GM18873 (cell line): ENCODE measurements at regions not wholly inside any gene's neighbourhood (a gene's known extent, or its start where the extent isn't known, plus 50 kb on each side); places are given as distances from the start of the nearest gene placed in this dataset.

Experiments used
- ATAC-seq: cut with Tn5 transposase; IDR thresholded peaks from one replicate; pipeline ENCODE4 v1.9.1; 2021; ENCODE audit warnings: mild to moderate bottlenecking, moderate library complexity, moderate number of reproducible peaks; ENCODE audit not compliant: unreplicated experiment, low FRiP score

DNA sequence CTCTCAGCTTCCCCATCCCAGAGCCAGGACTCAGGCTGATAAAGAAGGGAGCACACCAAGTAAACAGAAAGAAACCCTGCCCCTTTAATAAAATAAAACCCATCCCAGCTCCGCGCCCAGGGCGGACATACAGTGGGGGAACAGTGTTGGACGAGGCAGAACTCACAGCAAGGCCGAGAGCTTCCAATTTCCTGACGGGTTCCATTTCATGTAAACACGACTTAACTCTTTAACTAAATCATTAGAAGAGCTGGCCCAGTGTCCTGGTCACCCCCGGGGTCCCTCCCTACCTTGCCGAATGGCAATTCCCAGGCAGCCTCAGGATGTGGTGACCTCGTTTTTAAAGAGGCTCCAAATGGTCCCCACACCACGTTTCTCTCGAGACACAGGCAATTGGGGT, 340.7 kb downstream of the FOXL1 start:
- no peak for ATAC-seq

DNA sequence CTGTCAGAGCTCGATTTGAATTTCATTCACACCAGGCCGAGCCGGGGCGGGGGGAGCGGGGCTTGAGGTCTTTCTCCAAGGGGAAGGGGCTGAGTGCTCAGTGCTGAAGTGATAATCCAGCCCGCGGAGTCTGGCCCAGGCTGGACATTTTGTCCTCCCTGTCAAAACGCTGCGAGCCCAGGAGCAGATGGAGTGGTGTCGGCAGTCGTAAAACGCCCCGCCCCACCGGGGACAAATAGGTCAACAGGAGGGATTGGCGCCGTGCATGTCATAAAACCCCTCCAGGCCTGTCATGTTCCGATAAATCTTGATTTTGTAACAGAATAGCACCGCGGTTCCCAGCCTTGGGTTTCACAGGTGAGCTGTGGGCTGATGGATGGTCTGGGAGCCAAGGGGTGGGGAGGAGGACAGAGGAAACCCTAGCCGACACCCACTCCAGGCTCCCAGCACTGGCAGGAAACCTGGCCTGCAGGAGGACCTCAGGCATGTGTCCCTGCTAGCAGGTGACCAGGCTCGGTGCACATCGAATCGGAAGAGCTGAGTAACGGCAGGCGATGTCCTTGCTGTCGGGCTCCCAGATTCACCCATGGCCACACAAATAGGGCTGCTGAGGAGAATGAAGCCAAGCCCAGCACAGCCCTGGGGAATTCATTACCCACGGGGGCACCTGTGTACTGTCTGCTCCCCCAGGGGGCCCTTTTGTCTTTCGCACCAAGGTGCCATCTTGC, 341.4 kb downstream of the FOXL1 start:
- no peak for ATAC-seq

DNA sequence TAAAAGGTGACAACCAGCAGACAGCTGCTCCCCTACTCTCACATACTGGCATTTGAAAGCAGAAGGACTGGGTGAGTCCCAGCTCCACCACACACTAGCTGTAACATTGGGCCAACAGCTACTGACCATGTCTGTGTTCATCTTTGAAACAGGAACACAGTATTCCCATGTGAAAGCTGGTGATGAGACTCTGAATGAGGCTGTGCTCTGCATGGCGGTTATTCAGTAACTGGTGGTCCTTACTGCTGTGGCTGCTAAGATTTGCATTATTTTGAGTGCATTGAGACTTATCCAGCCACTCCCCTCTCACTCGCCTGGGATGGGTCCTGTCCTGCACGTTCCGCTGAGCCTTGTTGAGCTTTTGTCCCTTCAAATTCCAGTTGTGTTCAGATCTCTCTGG, 342.9 kb downstream of the FOXL1 start:
- ATAC-seq = no peak

DNA sequence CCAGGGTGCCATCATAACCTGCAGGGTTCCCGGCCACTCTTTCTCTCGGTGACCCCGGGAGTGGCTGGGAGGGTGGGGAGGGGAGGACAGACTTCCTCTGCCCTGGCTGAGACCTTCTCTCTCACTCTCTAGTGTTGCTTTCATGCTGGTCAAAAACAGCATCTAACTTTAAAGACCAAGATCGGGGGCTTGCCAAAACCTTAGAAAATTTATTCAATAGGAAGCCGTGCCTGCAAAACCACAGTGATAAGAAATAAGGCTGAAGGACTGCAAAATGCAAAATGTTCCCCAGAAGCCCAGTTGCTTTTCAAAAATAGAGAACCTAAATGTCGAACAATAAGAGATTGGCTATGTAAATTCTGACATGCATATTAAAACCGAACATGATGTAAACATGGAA, 344.0 kb downstream of the FOXL1 start:
- no peak for ATAC-seq

DNA sequence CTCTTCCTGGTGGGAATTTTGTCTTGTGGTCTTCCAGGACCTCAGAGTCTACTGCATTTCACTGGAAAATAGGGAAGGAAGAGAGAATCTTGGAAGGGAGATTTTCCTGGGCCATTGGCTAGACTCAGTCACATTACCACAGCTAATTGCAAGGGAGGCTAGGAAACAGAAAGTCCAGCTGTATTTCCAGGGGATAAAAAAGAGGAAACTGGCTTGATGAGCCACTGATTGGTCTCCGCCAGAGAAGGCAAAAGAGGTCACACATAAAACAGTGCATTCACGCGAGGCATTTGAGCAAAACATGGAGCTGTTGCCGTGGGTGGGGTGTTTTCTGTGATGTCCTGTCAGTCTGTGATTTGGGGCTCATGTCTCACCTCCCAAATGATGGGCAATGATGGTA, 345.3 kb downstream of the FOXL1 start:
- ATAC-seq = no peak

DNA sequence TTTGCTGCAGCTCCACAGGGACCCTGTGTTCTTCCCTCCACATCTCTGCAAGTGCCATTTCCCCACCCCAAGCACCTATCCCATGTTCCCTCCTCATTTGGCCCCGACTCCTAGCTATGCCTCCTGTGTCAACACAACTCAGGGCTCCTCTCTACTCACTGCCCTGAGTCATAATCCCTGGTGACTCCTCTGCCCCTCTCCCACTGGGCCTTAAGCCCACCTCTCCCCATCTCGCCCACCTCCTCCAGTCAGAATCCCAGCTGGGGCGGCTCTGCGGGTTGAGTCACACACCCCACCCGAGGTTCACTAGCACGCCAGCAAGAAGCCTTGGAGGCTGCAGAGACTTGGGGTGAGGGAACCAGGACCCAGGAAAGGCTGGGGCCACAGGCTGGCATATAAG, 346.2 kb downstream of the FOXL1 start:
- ATAC-seq = no peak

DNA sequence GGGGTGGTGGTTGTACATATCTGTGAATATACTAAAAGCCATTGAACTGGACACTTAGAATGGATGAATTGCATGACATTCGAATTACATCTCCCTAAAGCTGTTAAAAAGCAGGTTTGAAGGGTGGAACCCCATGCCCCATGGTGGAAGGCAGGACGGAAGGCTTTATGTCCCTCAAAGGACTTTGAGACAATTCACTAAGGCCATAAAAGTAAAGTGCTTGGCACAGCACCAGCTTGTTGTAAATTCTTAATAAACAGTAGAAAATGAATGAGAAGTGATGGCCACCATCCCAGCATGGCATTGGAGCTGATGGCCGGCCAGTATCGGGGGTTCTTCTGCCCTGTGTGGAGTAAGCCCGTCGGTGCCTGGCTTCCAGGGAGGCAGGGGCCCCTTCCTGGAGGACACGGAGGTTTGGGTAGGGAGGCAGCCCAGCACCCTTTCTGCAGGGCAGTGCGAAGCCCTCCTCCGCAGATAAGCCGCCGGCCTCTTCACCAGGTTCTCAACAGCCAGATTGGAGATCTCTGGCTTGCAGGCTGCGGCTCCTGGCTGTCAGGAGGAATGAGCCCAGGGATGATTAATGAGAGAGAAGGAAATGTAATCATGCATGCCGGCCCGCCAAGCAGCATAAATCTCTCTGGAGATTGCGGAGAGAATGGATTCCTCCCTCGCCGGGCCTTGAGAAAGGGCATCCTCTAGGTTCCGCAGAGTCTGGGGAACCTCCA, 346.9 kb downstream of the FOXL1 start:
- ATAC-seq = no peak

DNA sequence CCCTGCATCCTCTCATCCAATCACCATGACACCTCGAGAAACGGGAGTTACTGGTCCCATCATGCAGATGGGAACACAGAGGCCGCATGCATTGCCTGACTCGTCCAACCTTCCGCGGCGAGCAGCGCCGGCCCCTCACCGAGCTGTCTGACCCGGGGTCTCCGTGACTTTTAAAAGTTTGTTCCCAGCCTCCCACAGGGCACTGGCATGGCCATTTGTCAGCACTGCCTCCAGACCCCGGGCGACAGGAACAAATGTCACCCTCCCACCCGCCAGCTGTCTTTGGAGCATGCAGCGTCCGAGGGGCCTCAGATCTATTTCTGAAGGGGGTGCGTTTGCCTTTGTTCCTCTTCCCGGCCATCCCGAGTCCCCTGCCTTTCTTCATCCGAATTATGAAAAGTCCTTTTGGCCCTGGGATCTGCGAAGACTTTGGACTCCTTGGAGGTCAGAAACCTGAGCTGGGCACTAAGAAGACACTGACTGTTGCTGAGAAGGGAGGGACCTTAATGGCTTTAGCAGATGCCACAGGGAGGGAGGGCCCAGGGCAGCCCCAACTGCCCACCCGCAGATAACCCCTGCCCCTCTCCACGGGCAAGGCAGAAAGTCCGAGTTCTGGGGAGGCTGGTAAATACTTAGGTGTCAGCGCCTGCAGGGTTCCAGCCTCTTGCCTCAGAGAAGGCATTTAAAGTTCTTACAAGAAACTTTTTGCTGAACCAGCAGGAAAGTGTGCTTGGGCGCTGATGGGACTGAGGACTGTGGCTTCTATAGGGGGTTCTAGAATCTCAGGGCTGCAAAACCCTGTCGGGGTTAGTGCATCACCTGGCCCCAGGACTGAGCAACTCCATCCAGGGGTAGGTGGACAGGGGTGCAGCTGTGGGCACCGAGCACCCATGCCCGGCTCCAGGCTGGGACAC, 348.1 kb downstream of the FOXL1 start:
- no peak for ATAC-seq

DNA sequence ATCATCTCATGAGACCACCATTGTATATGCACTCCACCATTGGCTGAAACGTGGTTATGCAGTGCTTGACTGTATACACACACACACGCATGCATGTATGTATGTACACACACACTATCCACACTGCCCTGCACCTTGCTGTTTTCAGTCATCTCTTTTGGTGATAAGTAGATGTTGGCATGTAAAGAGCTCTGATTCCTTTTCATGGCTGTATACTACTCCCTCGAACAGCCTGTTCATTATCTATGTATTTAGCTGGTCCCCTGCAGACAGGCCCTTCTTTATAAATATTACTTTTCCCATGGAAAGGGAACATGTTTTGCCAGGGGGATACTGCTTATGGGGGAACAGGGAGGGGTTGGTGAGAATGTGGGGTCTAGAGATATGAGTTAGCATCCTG, 349.4 kb downstream of the FOXL1 start:
- no peak for ATAC-seq

DNA sequence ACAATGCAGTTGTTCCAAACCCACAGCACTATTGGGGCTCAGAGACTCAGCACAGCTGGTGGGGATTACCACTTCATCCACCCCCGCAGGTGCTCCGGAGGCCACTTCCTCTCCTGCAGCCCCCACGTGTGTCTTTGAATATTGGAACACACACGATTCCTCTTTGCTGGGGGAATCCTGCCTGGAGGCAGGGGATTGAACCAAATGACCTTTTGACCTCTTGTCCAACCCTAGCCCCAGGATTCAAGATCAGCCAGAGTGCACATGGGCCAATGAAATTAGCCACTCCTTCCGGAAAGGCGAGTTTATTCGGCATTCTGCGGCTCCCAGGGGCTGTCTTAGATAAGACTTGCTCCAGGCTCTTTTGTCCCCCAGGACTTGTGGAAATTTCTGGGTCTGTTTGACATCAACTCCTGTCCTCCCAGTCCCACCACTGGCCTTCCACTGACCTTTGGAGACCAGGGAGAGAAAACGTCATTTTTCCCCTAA, 350.2 kb downstream of the FOXL1 start:
- no peak for ATAC-seq

DNA sequence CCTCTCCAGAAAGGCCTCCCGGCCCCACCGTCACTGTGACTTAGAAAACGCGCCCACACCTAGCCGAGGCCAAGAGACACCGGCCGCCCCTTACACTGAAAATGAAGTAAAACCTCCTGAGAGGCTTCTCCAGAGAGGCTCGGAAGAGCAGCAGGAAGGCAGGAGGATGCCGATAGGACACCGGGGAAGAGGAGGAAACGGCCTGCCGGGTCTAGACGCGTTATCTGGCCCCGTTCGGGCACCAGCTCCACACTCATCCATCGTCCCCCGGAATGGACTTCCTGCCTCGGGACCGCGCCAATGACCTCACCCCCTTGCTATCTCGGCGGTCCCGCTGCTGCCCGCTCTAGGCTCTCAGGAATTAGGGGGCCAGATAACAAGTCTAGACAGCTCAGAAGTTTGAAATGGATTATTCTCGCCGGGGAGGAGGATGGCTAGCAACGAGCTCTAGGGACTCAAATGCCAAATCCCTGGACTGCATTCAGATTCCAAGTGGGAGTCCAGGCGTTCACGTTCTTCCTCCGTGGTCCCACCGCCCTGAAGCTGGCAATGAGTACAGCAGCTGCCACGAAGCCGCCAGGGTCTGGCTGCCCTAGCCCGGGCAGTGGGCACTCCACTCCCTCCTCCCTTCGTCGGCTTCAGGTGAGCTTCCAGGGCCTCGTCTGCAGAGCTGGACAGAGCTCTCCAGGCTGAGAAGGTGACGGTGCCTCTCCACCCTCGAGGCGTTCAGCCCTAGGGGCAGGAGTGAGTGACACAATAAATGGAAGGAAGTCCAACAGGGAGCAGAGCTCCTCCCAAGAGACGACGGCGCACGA, 350.9 kb downstream of the FOXL1 start:
- ATAC-seq = no peak

DNA sequence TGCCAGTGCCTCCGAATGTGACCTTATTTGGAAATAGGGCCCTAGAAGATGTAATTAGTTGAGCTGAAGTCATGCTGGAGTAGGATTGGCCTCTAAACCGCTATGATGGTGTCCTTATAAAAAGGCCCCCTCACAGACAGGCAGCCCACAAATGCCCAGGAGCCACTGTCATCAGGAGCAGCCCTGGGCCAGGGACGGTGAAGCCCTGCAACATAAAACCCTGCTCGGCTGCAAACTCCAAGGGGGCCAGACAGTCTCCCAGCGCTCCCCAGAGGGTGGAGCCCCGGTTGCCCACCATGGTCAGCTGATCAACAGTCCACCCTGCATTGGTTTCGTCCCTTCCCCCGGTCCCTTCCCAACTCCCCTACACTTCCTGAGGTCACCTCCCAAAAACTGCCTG, 351.7 kb downstream of the FOXL1 start:
- no peak for ATAC-seq

DNA sequence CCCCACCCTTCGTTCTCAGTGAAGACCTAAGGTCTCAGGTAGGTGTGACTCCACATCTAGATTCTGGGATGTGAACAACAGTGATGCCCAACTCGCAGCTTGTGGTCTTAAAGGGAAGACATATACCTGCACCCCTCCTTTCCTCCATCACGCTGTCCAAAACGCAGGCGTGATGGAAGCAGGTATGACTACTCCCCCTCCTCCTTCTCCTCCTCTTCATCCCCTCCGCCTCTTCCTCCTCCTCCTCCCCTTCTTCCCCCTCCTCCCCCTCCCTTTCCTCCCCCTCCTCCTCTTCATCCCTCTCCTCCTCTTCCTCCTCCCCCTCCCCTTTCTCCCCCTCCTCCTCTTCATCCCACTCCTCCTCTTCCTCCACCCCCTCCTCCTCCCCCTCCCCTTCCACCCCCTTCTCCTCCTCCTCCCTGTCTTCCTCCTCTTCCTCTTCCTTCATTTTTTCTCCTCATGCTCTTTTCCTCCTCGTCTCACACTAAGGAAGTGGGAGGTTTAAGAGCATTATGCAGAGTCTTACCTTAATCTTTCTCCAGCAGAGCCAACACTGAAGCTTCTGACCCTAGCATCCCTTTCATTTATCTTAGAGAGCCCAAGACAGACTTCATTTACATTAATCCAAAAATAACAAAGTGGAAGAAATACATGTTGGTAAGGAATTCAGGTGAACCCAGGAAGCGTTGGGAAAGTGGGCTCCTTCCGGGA, 352.5 kb downstream of the FOXL1 start:
- ATAC-seq = no peak

DNA sequence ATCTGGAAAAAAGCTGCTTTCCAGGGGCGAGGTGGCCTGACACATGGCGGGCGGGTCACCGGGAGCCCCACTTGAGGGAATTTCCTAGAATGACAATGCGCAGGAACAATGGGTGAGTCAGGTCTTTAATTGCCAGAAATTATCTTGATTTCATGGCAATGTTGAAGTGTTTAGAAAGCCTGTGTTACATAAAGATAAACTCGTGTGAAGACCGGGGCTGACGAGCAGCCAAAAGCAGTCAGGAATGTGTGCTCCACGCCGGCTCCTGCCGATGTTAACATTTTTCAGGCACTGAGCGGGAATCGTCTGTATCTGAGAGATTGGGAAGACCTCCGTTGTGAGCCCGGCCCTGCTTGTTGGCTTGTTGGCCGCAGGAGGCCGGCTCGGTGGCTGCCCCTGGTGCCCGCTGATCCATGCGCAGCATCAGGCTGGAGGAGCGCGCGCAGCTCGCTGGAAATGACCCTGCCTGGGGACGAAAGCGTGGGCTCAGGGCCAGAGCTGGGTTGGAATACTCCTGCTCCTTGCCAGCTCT, 353.1 kb downstream of the FOXL1 start:
- no peak for ATAC-seq

DNA sequence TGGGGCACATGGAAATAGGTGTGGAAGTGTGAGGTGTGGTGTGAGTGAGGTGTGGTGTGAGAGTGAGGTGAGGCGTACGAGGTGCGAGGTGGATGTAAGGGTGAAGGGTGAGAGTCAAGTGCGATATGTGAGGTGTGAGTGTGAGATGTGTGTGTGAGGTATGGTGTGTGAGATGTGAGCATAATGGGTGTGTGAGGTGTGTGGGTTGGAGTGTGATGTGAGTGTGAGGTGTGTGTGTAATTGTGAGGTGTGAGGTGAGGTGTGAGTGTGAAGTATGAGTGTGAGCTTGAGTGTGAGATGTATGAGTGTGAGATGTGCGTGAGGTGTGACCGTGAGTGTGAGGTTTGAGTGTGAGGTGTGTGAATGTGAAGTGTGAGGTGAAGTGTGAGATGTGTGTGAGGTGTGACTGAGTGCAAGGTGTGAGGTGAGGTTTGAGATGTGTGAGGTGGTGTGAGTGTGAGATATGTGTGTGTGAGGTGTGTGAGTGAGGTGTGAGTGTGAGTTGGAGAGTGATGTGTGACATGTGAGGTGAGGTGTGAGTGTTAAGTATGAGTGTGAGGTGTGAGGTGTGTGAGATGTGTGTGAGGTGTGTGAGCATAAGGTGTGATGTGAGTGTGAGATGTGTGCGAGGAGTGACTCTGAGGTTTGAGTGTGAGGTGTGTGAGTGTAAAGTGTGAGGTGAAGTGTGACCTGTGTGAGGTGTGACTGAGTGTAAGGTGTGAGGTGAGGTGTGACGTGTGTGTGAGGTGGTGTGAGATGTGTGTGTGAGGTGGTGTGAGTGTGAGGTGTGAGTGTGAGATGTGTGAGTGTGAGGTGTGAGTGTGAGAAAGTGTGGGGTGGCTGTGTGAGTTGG, 354.0 kb downstream of the FOXL1 start:
- no peak for ATAC-seq

DNA sequence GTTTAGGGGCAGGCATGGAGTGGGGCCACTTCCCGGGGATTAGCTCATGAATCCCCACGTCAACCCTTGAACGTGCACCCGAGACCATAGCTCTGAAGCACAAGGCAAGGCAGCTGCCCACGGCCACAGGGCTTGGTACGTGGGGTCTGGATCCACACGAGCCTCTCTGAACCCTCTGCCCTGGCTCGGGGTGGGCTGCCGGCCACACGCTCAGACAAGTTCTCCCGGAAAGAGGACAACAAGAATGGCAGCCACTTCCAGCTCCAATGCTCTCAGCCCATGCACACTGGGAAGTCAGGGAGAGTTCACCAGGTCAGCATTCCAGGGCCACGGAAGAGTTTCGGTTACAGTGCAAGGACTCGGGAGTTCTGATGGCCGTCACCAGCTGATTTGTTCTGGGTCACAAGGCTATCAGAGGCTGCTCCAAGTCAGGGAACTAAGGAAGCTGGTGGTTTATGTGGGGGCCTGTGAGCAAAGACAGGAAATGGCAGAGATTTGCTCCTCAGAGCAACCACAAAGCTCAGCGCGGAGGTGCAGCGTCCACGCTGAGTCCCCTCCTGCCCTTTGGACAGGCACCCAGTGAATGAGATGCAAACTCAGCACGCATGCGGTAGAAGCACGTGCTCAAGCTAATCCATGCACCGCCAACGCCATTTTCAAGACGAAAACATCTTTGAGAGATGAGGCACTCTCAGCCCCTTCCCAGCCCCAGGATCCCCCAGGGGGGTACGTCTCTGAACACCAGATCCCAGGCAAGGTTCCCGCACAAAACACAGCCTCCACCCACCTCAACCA, 356.4 kb downstream of the FOXL1 start:
- no peak for ATAC-seq

DNA sequence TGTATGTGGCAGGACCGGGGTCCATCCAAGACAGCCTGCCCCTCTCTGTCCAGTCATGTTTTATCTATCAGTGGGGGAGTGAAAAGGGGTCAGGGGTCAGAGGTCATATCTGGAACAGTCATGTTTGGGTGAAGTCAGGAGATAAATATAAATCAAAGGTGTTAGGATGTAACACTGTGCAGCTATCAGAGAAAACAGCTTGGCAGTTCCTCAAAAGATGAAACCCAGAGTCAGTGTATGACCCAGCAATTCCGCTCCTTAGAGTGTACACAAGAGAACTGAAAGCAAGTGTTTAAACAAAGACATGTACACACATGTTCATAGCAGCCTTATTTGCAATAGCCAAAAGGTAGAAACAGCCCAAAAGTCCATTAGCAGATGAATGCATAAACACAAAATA, 361.3 kb downstream of the FOXL1 start:
- ATAC-seq = no peak

DNA sequence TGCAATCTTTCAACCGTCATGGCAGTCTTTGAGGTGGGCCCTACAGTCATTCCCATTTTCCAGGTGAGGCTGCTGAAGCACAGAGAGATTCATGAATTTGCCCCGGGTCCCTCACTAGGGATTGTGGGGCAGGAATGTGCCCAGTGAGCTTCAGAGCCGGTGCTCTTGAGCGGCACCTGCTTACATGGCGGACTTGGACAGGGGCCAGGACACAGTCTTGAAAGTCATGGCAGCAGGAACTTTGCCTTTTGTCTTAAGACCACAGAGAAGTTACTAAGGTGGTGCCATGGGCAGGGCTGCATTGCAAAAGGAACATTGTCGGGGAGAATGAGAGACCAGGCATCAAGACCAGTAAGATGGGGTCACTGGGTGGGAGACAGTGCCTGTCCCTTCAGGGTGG, 363.4 kb downstream of the FOXL1 start:
- ATAC-seq = no peak
